ENCODE measurements at regions not wholly inside any gene's neighbourhood (a gene's known extent, or its start where the extent isn't known, plus 50 kb on each side); places are given as distances from the start of the nearest gene placed in this dataset.

GRCh38 chr5:100667161-100667630 lies 132.0 kb downstream of the FAM174A start:
- no peak for ATAC-seq
- no peaks in the 10 kb centered on the region for H3K27me3 Mint-ChIP-seq (ENCODE audit: insufficient read depth, low read depth, poor library complexity)
- H3K4me1 Mint-ChIP-seq: peaks cover 4% of the 10 kb centered on the region; the same call in 1 of the 3 replicates
- Histone ChIP-seq H3K4me2 (no peak overlapping the region), H2AFZ (no peak overlapping the region), H3K36me3 (ENCODE audit: insufficient read depth) (no peaks in the 10 kb centered on the region), H3F3A (replicated peaks; ENCODE audit: low read depth) (no peaks in the 10 kb centered on the region), H3K4me1 (ENCODE audit: insufficient read depth) (no peaks in the 10 kb centered on the region), H3K27ac (ENCODE audit: low read depth) (no peak overlapping the region), H3K9me2 (ENCODE audit: insufficient read depth) (0 out of 2 replicates have a peak, but pooled peaks cover 3% of the 10 kb centered on the region), H3K79me2 (replicated peaks; ENCODE audit: insufficient read depth) (no peaks in the 10 kb centered on the region), H3K27me3 (ENCODE audit: insufficient read depth) (no peaks in the 10 kb centered on the region), H4K20me1 (replicated peaks; ENCODE audit: insufficient read depth) (no peaks in the 10 kb centered on the region), H3K4me3 (no peak overlapping the region)
- DNase-seq (ENCODE audit: low spot score): no peak
- no peaks in the 10 kb centered on the region for H3K9me3 Mint-ChIP-seq
- no peak overlapping the region for H3K4me3 Mint-ChIP-seq
- H3K27ac Mint-ChIP-seq: no peak overlapping the region
- no peak for TF ChIP-seq ZNF331 (CRISPR knock-in tag; IDR thresholded peaks at IDR 0.05; ENCODE audit: low read depth)
- TF ChIP-seq CTCF (conservative IDR thresholded peaks at IDR 0.05; ENCODE audit: low read depth in 2 of 2): no peak
- TF ChIP-seq CREB1 (CRISPR knock-in tag; IDR thresholded peaks at IDR 0.05; ENCODE audit: low read depth): no peak
- no peak for TF ChIP-seq STAT1 (IDR thresholded peaks at IDR 0.05; ENCODE audit: unreplicated experiment)
- TF ChIP-seq REST (IDR thresholded peaks at IDR 0.05; ENCODE audit: unreplicated experiment): no peak
- no peak for TF ChIP-seq ZNF114 (CRISPR knock-in tag; IDR thresholded peaks at IDR 0.05)
- no peak for TF ChIP-seq ETS1 (IDR thresholded peaks at IDR 0.05)
- no peak for TF ChIP-seq NANOG (IDR thresholded peaks at IDR 0.05; ENCODE audit: borderline replicate concordance)
- no peak for TF ChIP-seq ZNF462 (CRISPR knock-in tag; IDR thresholded peaks at IDR 0.05)
- no peak for TF ChIP-seq EZH2phosphoT487 (IDR thresholded peaks at IDR 0.05; ENCODE audit: unreplicated experiment)
- no peak for TF ChIP-seq POLR2AphosphoS5 (IDR thresholded peaks at IDR 0.05; ENCODE audit: low read depth)
- TF ChIP-seq EZH2 (IDR thresholded peaks at IDR 0.05; ENCODE audit: low read depth, unreplicated experiment): no peak
- no peak for TF ChIP-seq JUNB (IDR thresholded peaks at IDR 0.05; ENCODE audit: unreplicated experiment)
- no peaks in the 10 kb centered on the region for H3K36me3 Mint-ChIP-seq (ENCODE audit: low read depth)

Data from GM23338 (cell line).